ENCODE measurements at regions not wholly inside any gene's neighbourhood (a gene's known extent, or its start where the extent isn't known, plus 50 kb on each side); places are given as distances from the start of the nearest gene placed in this dataset.

- DNase-seq (ENCODE audit: low read depth): no peak
- no peak overlapping the region for H3K4me3 ChIP-seq (ENCODE audit: low read length)
- TF ChIP-seq, protein P1, sequence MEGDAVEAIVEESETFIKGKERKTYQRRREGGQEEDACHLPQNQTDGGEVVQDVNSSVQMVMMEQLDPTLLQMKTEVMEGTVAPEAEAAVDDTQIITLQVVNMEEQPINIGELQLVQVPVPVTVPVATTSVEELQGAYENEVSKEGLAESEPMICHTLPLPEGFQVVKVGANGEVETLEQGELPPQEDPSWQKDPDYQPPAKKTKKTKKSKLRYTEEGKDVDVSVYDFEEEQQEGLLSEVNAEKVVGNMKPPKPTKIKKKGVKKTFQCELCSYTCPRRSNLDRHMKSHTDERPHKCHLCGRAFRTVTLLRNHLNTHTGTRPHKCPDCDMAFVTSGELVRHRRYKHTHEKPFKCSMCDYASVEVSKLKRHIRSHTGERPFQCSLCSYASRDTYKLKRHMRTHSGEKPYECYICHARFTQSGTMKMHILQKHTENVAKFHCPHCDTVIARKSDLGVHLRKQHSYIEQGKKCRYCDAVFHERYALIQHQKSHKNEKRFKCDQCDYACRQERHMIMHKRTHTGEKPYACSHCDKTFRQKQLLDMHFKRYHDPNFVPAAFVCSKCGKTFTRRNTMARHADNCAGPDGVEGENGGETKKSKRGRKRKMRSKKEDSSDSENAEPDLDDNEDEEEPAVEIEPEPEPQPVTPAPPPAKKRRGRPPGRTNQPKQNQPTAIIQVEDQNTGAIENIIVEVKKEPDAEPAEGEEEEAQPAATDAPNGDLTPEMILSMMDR (conservative IDR thresholded peaks at IDR 0.05; ENCODE audit: low read depth, low read length): no peak
These were observed 455.6 kb downstream of the SIPA1L2 start for GRCh38 chr1:232174306-232174705.

GRCh38 chr1:232172563-232172962 is 457.4 kb downstream of the SIPA1L2 start:
- H3K4me3 ChIP-seq (ENCODE audit: low read length): no peak overlapping the region
- no peak for DNase-seq (ENCODE audit: low read depth)
- TF ChIP-seq, protein P1 (conservative IDR thresholded peaks at IDR 0.05; ENCODE audit: low read depth, low read length): no peak

DNA sequence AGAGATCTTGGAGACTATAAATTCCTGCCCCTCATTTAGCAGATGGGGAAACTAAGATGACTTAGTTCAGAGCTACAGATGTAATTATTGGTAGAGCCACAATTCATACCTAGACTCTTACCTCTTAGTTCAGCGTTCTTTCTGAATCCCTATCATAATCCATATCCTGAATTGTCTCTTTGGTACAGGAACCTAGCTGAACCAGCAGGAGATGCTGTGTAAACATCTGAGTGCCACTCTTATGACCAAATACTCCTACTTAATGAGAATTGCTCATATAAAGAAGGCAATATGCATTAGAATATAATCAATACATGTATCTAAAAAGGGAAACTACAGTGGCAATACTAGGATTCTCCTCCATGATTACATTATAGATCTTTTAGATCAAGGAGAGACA is 459.0 kb downstream of the SIPA1L2 start:
- TF ChIP-seq, protein P1 (conservative IDR thresholded peaks at IDR 0.05; ENCODE audit: low read depth, low read length): peak; percentile 7
- no peak for DNase-seq (ENCODE audit: low read depth)
- no peak overlapping the region for H3K4me3 ChIP-seq (ENCODE audit: low read length)

- TF ChIP-seq, protein P1 (conservative IDR thresholded peaks at IDR 0.05; ENCODE audit: low read depth, low read length): no peak
- no peak for DNase-seq (ENCODE audit: low read depth)
- no peak overlapping the region for H3K4me3 ChIP-seq (ENCODE audit: low read length)
These were observed 460.5 kb downstream of the SIPA1L2 start for GRCh38 chr1:232169436-232169835.

- no peak overlapping the region for H3K4me3 ChIP-seq (ENCODE audit: low read length)
- TF ChIP-seq, protein P1 (conservative IDR thresholded peaks at IDR 0.05; ENCODE audit: low read depth, low read length): no peak
- DNase-seq (ENCODE audit: low read depth): no peak
These were observed 461.4 kb downstream of the SIPA1L2 start for GRCh38 chr1:232168508-232168907.

GRCh38 chr1:232166942-232167341 is 463.0 kb downstream of the SIPA1L2 start:
- DNase-seq (ENCODE audit: low read depth): no peak
- TF ChIP-seq, protein P1 (conservative IDR thresholded peaks at IDR 0.05; ENCODE audit: low read depth, low read length): no peak
- H3K4me3 ChIP-seq (ENCODE audit: low read length): no peak overlapping the region

- no peak for DNase-seq (ENCODE audit: low read depth)
- no peak overlapping the region for H3K4me3 ChIP-seq (ENCODE audit: low read length)
- TF ChIP-seq, protein P1 (conservative IDR thresholded peaks at IDR 0.05; ENCODE audit: low read depth, low read length): no peak
These were observed 465.6 kb downstream of the SIPA1L2 start for GRCh38 chr1:232164078-232164963.

All from retinal pigment epithelial cell (primary cell).